Myocyte (in vitro differentiated cells): ENCODE measurements at regions not wholly inside any gene's neighbourhood (a gene's known extent, or its start where the extent isn't known, plus 50 kb on each side); places are given as distances from the start of the nearest gene placed in this dataset.
"Not testable (repeated sequence)": the region's sequence is repeated elsewhere in the genome, so short reads cannot be mapped to it uniquely, and the experiment has no call there.

Experiments
- DNase-seq: peaks from one replicate; pipeline ENCODE4 v3.0.0-alpha.2; 2012; ENCODE audit warnings: low read depth

GRCh38 chr5:126677121-126677520 is 76.4 kb downstream of the PHAX start:
- DNase-seq = no peak

- peak; percentile 36 for DNase-seq
Observed at GRCh38 chr5:126680191-126680817, 79.6 kb downstream of the PHAX start.

GRCh38 chr5:126681314-126681713 is 80.6 kb downstream of the PHAX start:
- not testable (repeated sequence) for DNase-seq

GRCh38 chr5:126681970-126682369 is 81.2 kb downstream of the PHAX start:
- DNase-seq = no peak

GRCh38 chr5:126682856-126683255 is 82.1 kb downstream of the PHAX start:
- no peak for DNase-seq

- DNase-seq = no peak
Observed at GRCh38 chr5:126683912-126684311, 83.2 kb downstream of the PHAX start.

GRCh38 chr5:126684656-126685442 is 84.1 kb downstream of the PHAX start:
- not testable (repeated sequence) for DNase-seq

- DNase-seq = no peak
Observed at GRCh38 chr5:126686451-126687126, 85.8 kb downstream of the PHAX start.

GRCh38 chr5:126692971-126693370 is 84.0 kb upstream of the LMNB1 start:
- DNase-seq = no peak

- no peak for DNase-seq
Observed at GRCh38 chr5:126693806-126694205, 83.1 kb upstream of the LMNB1 start.

GRCh38 chr5:126694403-126694802 is 82.5 kb upstream of the LMNB1 start:
- DNase-seq = no peak

- no peak for DNase-seq
Observed at GRCh38 chr5:126695091-126695490, 81.8 kb upstream of the LMNB1 start.

GRCh38 chr5:126707080-126707479 is 69.9 kb upstream of the LMNB1 start:
- no peak for DNase-seq

- DNase-seq = no peak
Observed at GRCh38 chr5:126715765-126716164, 61.2 kb upstream of the LMNB1 start.

GRCh38 chr5:126716861-126717260 is 60.1 kb upstream of the LMNB1 start:
- DNase-seq = no peak

GRCh38 chr5:126718236-126718868 is 58.6 kb upstream of the LMNB1 start:
- DNase-seq = no peak

GRCh38 chr5:126720369-126720768 is 56.6 kb upstream of the LMNB1 start:
- no peak for DNase-seq

GRCh38 chr5:126723643-126724042 is 53.3 kb upstream of the LMNB1 start:
- no peak for DNase-seq
